ENCODE measurements at regions not wholly inside any gene's neighbourhood (a gene's known extent, or its start where the extent isn't known, plus 50 kb on each side); places are given as distances from the start of the nearest gene placed in this dataset.

DNA sequence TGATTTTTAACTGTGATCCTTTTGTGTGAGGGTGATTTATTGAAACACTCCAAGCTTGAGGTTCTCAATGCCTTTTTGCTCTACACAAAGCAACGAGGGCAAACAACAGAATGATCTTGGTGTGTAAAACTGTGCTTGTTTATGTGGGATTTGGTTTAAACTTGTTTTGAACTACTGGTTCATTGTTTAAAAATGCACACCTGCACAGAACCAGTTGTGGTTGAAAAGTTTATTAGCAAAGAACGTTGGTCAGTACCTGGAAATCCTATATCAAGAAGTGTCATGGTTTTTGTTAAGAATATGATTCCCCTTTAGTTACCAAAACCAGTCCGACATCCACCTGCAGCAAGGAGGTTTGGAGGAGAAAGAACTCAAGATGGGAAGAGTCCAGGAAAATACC is 239.4 kb downstream of the WNT5A start:
- TF ChIP-seq EZH2 (IDR thresholded peaks at IDR 0.05) = no peak
- no peak for TF ChIP-seq FOXP2 (optimal IDR thresholded peaks at IDR 0.05; ENCODE audit: control extremely low read depth, extremely low read length, insufficient read depth)
- no peak for TF ChIP-seq POLR2AphosphoS5 (IDR thresholded peaks at IDR 0.05; ENCODE audit: borderline replicate concordance, low read depth, low read length)

Data from SK-N-MC (cell line).